Liver (tissue), 7 donors: ENCODE measurements at regions not wholly inside any gene's neighbourhood (a gene's known extent, or its start where the extent isn't known, plus 50 kb on each side); places are given as distances from the start of the nearest gene placed in this dataset.

Experiments used
- DNase-seq: peaks from one replicate; pipeline ENCODE4 v3.0.0-alpha.2; 2017; ENCODE audit warnings: low spot score
- H3K27ac ChIP-seq, 2 donors: one replicate each; pipeline ENCODE4 v1.7.0; 2013; ENCODE audit warnings: inconsistent platforms in 2 of 2, low read length in 2 of 2, control low read depth in 1 of 2, low read depth in 1 of 2, mild to moderate bottlenecking in 1 of 2
- H3K27me3 ChIP-seq, 4 donors: one replicate each; pipeline versions ENCODE4 v1.6.1 to v1.7.0; 2013; ENCODE audit warnings: low read length in 3 of 4, inconsistent platforms in 1 of 4, mild to moderate bottlenecking in 1 of 4, moderate library complexity in 1 of 4; ENCODE audit not compliant: control insufficient read depth in 4 of 4, insufficient read depth in 4 of 4
- H3K36me3 ChIP-seq, 4 donors: one replicate each; pipeline versions ENCODE4 v1.6.1 to v1.7.0; 2013; ENCODE audit warnings: low read length in 3 of 4, mild to moderate bottlenecking in 3 of 4, low read depth in 1 of 4, moderate library complexity in 1 of 4; ENCODE audit not compliant: control insufficient read depth in 4 of 4, insufficient read depth in 3 of 4
- H3K4me1 ChIP-seq, 4 donors: one replicate each; pipeline versions ENCODE4 v1.6.1 to v1.7.0; 2013; ENCODE audit warnings: low read length in 3 of 4, mild to moderate bottlenecking in 3 of 4, moderate library complexity in 1 of 4; ENCODE audit not compliant: control insufficient read depth in 4 of 4, insufficient read depth in 4 of 4
- H3K4me3 ChIP-seq, 3 donors: one replicate each; pipeline versions ENCODE4 v1.6.1 to v1.7.0; 2013; ENCODE audit warnings: low read length in 3 of 3, control low read depth in 1 of 3, low read depth in 1 of 3, mild to moderate bottlenecking in 1 of 3
- H3K9ac ChIP-seq, 2 donors: one replicate each; pipeline ENCODE4 v1.7.0; 2013; ENCODE audit warnings: low read length in 2 of 2, mild to moderate bottlenecking in 2 of 2, moderate library complexity in 2 of 2, control low read depth in 1 of 2, low read depth in 1 of 2
- H3K9me3 ChIP-seq, 4 donors: one replicate each; pipeline versions ENCODE4 v1.6.1 to v1.7.0; 2013; ENCODE audit warnings: low read length in 3 of 4; ENCODE audit not compliant: control insufficient read depth in 4 of 4
- EGR1 ChIP-seq, 2 donors: IDR thresholded peaks; 2 replicates each; pipeline ENCODE4 v1.6.1; 2016 to 2018; ENCODE audit warnings: antibody characterized with exemption in 2 of 2, low read depth in 2 of 2
- FOXA2 ChIP-seq: IDR thresholded peaks from 2 replicates; pipeline ENCODE4 v1.6.1; 2016; ENCODE audit warnings: antibody characterized with exemption
- GABPA ChIP-seq, 2 donors: IDR thresholded peaks in 1 of 2; conservative IDR thresholded peaks in 1 of 2; 2 replicates each; pipeline ENCODE4 v1.6.1; 2016; ENCODE audit warnings: antibody characterized with exemption in 2 of 2, mild to moderate bottlenecking in 1 of 2, moderate library complexity in 1 of 2
- HNF4A ChIP-seq, 2 donors: conservative IDR thresholded peaks; 2 replicates each; pipeline ENCODE4 v1.6.1; 2016; ENCODE audit warnings: antibody characterized with exemption in 2 of 2, mild to moderate bottlenecking in 2 of 2
- HNF4G ChIP-seq: IDR thresholded peaks from 2 replicates; pipeline ENCODE4 v1.6.1; 2016; ENCODE audit warnings: antibody characterized with exemption
- NR2F2 ChIP-seq: IDR thresholded peaks from 2 replicates; pipeline ENCODE4 v1.6.1; 2016; ENCODE audit warnings: antibody characterized with exemption
- RAD21 ChIP-seq, 2 donors: IDR thresholded peaks; 2 replicates each; pipeline ENCODE4 v1.6.1; 2016; ENCODE audit warnings: antibody characterized with exemption in 2 of 2, mild to moderate bottlenecking in 2 of 2
- RXRA ChIP-seq, 2 donors: IDR thresholded peaks; 2 replicates each; pipeline ENCODE4 v1.6.1; 2017 to 2018; ENCODE audit warnings: antibody characterized with exemption in 2 of 2, mild to moderate bottlenecking in 1 of 2
- SP1 ChIP-seq: IDR thresholded peaks from 2 replicates; pipeline ENCODE4 v1.6.1; 2018; ENCODE audit warnings: antibody characterized with exemption, mild to moderate bottlenecking
- TAF1 ChIP-seq: conservative IDR thresholded peaks from 2 replicates; pipeline ENCODE4 v1.6.1; 2016; ENCODE audit warnings: antibody characterized with exemption, mild to moderate bottlenecking
- YY1 ChIP-seq: IDR thresholded peaks from 2 replicates; pipeline ENCODE4 v1.6.1; 2016; ENCODE audit warnings: antibody characterized with exemption, mild to moderate bottlenecking
- WGBS: extraction: QIAGEN DNeasy Blood & Tissue Kit; methylation state at CpG from one replicate; pipeline ENCODE4 v1.1.7; 2013; 5-methylcytosine and 5-hydroxymethylcytosine counted together
- TF ChIP-seq, protein P1 (sequence below): IDR thresholded peaks from 2 replicates; pipeline ENCODE4 v1.6.1; 2016; ENCODE audit warnings: antibody characterized with exemption
- TF ChIP-seq, protein P2 (sequence below): IDR thresholded peaks from 2 replicates; pipeline ENCODE4 v1.6.1; 2016; ENCODE audit warnings: antibody characterized with exemption
- TF ChIP-seq, protein P3 (sequence below): IDR thresholded peaks from 2 replicates; pipeline ENCODE4 v1.6.1; 2016; ENCODE audit warnings: antibody characterized with exemption, mild to moderate bottlenecking
- TF ChIP-seq, protein P4 (sequence below): IDR thresholded peaks from 2 replicates; pipeline ENCODE4 v1.6.1; 2016; ENCODE audit warnings: antibody characterized with exemption
- donor health status: healthy.
- donor health status: healthy.
- donor health status: healthy.
- donor health status: healthy.

DNA sequence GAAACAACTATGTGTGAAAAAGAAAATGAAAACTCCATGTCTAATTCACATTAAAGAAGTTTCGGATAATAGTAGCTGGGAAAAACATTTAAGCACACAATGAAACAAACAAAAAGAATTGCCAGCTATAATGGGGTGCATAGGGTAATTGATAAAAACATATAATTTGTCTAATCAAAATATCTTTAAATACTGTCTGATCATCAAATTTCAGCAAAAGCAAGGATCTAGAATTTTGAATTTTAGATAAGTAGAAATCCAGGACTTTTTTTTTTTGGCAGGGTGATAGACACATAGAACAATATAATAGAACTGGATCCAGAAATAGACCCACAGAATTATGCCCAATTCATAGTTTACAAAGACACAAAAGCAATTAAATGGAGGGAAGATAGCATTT, 585.0 kb downstream of the TAF11L14 start:
- H3K36me3 ChIP-seq, result no peaks in the 10 kb centered on the region
- H3K4me3 ChIP-seq, result no peak overlapping the region
- H3K9ac ChIP-seq, result no peak overlapping the region
- no peaks in the 10 kb centered on the region for H3K4me1 ChIP-seq
- H3K27ac ChIP-seq, result no peak overlapping the region
- TF ChIP-seq HNF4A (conservative IDR thresholded peaks at IDR 0.05) (no peak), FOXA2 (no peak), TAF1 (no peak), RXRA (IDR thresholded peaks at IDR 0.05) (no peak)
- TF ChIP-seq, protein P1, sequence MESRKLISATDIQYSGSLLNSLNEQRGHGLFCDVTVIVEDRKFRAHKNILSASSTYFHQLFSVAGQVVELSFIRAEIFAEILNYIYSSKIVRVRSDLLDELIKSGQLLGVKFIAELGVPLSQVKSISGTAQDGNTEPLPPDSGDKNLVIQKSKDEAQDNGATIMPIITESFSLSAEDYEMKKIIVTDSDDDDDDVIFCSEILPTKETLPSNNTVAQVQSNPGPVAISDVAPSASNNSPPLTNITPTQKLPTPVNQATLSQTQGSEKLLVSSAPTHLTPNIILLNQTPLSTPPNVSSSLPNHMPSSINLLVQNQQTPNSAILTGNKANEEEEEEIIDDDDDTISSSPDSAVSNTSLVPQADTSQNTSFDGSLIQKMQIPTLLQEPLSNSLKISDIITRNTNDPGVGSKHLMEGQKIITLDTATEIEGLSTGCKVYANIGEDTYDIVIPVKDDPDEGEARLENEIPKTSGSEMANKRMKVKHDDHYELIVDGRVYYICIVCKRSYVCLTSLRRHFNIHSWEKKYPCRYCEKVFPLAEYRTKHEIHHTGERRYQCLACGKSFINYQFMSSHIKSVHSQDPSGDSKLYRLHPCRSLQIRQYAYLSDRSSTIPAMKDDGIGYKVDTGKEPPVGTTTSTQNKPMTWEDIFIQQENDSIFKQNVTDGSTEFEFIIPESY, result no peak
- TF ChIP-seq, protein P2, sequence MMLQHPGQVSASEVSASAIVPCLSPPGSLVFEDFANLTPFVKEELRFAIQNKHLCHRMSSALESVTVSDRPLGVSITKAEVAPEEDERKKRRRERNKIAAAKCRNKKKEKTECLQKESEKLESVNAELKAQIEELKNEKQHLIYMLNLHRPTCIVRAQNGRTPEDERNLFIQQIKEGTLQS, result no peak
- no peaks in the 10 kb centered on the region for H3K27me3 ChIP-seq
- whole genome bisulfite sequencing, result 88% methylated on average over 1 of the region's 1 CpG
- no peak for DNase-seq
- H3K9me3 ChIP-seq, result no peaks in the 10 kb centered on the region

DNA sequence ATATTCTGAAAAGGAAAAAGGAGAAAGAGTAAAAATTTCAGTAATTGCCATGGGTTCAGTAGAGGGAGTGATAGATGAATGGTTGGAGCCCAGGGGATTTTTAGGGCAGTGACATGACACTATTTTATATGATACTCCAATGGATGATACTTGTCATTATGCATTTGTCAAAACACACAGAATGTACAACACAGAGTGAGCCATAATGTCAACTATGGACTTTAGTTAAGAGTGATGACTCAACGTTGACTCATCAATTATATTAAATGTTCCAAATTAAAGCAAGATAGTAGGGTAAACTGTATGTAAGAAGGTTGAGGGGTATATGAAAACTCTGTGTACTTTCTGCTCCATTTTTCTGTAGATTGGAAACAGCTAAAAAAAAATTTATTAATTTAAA, 586.4 kb downstream of the TAF11L14 start:
- Histone ChIP-seq H3K27me3 (no peaks in the 10 kb centered on the region), H3K4me3 (no peak overlapping the region), H3K4me1 (no peaks in the 10 kb centered on the region), H3K36me3 (no peaks in the 10 kb centered on the region), H3K27ac (no peak overlapping the region), H3K9me3 (no peaks in the 10 kb centered on the region), H3K9ac (no peak overlapping the region)
- WGBS, result 75% methylated on average over 1 of the region's 1 CpG
- DNase-seq, result no peak
- TF ChIP-seq, protein P1, result no peak
- TF ChIP-seq RAD21 (IDR thresholded peaks at IDR 0.05) (no peak), YY1 (no peak), FOXA2 (no peak), GABPA (IDR thresholded peaks at IDR 0.05 in 1 of 2, conservative IDR thresholded peaks at IDR 0.05 in 1 of 2) (no peak), HNF4G (no peak), NR2F2 (no peak), HNF4A (conservative IDR thresholded peaks at IDR 0.05) (no peak), SP1 (no peak), EGR1 (IDR thresholded peaks at IDR 0.05; ENCODE audit: low read depth in 2 of 2) (no peak)
- TF ChIP-seq, protein P3, sequence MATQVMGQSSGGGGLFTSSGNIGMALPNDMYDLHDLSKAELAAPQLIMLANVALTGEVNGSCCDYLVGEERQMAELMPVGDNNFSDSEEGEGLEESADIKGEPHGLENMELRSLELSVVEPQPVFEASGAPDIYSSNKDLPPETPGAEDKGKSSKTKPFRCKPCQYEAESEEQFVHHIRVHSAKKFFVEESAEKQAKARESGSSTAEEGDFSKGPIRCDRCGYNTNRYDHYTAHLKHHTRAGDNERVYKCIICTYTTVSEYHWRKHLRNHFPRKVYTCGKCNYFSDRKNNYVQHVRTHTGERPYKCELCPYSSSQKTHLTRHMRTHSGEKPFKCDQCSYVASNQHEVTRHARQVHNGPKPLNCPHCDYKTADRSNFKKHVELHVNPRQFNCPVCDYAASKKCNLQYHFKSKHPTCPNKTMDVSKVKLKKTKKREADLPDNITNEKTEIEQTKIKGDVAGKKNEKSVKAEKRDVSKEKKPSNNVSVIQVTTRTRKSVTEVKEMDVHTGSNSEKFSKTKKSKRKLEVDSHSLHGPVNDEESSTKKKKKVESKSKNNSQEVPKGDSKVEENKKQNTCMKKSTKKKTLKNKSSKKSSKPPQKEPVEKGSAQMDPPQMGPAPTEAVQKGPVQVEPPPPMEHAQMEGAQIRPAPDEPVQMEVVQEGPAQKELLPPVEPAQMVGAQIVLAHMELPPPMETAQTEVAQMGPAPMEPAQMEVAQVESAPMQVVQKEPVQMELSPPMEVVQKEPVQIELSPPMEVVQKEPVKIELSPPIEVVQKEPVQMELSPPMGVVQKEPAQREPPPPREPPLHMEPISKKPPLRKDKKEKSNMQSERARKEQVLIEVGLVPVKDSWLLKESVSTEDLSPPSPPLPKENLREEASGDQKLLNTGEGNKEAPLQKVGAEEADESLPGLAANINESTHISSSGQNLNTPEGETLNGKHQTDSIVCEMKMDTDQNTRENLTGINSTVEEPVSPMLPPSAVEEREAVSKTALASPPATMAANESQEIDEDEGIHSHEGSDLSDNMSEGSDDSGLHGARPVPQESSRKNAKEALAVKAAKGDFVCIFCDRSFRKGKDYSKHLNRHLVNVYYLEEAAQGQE, result no peak
- TF ChIP-seq, protein P4, sequence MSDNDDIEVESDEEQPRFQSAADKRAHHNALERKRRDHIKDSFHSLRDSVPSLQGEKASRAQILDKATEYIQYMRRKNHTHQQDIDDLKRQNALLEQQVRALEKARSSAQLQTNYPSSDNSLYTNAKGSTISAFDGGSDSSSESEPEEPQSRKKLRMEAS, result no peak
- TF ChIP-seq, protein P2, result no peak
